ENCODE measurements at regions not wholly inside any gene's neighbourhood (a gene's known extent, or its start where the extent isn't known, plus 50 kb on each side); places are given as distances from the start of the nearest gene placed in this dataset.
"Not testable (repeated sequence)": the region's sequence is repeated elsewhere in the genome, so short reads cannot be mapped to it uniquely, and the experiment has no call there.

DNA sequence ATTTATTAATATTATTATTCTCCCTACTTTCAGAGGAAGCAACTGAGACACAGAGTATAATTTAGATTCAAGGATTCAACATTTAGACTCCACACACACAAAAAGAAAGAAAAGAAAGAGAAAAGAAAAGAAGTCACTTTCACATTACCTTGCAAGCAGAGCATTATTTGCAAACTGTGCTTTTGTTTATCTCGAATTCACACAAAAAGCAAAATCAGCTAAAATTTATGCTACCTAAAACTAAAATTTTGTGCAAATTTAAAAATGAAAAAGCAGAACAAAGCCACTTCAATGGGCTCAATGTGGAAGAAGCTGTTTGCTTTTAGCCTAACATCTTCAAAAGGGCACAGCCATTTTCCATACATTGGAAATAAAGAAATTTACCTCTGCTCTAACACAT lies 1282.7 kb upstream of the GYPC start:
- no peak for DNase-seq

DNA sequence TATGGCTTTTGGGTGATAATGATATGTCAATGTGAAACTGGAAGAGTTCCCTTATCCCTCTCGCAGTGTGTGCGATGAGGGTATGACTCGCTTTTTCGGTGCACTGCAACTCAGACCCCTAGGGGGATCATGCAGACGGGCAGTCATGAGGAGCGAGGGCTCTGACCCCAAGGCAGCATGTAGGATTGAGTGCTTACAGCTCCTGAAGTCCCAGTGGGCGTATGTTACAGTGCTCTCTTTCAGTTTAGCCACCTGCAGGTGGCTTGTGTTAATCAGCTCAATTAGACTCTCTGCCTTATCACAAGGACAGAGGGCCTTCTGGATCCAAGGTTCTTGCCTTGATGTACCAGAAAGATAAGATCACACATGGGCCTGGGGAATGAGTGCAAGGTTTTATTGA lies 1269.9 kb upstream of the GYPC start:
- no peak for DNase-seq

DNA sequence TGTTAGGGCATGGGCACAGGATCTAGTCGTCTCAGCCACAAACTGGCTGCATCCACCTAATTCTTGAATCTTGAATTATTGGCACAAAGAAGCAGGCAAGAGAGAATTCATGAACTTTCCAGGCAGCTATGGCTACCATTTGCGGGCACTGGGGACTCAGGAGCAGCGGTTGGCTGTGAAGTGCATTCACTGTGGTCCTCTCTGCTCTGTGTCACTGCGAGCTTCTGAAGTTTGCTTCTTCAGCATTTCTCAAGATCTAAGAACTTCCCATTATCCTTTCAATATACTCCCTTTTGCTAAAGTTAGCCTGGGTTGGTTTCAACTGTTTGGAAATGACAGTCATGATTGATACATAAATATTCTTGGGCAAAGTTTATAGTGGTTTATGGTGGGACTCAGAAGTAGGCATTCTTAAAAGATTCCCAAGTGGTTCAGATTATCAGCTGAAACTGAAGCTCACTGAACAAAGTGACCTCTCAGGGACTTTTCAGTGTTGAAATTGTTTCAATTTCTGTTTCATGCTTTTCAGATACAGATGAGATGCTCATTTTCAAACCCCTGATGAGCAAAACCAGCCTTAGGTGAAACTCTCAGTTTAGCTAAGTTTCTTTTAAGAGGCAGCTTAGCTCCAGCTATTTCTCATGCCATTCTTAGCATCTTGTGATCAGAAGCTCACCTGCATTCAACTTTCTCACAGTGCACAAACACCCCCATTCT lies 1258.3 kb upstream of the GYPC start:
- no peak for DNase-seq

DNA sequence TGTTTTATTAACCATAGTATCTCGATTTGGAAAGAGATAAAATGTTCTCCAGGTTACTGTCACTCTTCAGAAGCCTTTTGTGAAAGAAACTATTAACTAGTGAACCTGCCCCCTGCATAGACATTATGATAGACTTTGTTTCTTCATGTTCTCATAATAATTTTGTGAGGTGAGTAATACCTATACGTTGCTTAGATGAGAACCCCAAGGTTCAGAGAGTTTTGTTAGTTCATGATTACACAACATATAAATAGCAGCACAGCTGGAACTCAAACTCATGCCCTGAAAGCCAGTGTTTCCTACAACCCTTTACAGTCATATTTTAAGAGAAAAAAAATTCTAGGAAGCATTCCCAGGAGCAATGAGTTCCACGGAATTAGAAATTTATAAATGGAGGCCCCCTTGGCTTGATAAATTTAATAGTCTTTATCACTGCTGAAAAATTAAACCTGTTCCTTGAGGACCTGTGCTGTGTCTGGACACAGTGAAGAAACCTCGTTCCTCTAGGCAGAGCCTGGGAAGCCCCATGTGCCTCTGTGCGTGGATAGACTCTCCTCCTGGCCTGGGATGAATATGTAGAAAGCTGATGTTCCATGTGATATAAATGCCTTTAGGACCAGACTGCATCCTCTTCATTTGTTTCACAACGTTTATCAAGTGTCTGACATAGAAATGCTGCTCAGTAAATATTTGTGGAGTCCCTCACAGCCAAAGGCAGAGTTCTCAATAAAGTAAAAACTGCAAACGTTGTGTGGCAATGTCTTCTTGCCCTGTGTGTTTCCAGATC lies 1257.0 kb upstream of the GYPC start:
- no peak for DNase-seq

DNA sequence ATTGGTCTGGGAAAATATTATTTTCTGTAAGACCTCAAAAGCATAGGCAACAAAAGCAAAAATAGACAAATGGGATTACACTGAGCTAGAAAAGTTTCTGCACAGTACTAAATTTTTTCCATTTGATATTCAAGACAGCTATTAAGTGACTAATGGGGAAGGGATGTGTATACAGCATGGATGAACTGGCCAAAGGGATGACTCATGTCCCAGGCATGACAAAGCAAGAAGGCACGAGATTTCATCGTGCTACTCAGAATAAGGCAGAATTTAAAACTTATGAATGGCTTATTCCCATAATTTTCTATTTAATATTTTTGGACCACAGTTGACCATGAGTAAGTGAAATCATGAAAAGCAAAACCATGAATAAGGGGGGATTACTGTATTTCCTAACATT lies 1250.1 kb upstream of the GYPC start:
- no peak for DNase-seq

DNA sequence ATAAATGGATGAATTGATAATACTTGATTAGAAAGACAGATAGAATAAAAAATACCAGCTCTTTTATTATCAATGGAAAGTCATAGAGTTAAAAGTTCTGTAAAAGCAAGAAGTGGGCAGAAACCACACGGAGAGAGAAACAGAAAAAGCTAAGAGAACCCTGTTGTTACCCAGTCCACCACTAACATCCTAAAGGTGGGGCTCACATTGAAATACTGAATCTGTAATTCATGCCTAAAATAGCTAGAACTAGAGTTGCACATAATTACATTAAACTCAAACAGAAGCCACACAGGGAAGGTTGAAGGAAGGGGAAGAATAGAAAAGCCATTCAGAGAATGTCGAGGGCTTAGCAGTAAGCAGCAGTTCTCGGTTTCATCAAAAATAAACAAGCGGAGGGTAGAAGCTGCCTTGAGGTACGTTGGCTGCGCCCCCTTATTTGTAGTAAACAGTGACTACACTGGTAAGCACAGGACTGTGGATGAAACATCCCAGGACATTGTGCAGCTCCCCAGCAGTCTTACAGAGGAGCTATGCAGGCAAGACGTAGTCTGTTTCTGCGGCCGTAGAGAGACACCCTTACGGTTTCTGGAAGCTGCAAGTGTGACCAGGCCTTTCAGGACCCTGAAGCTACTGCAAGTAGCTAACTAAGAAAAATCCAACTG lies 1247.0 kb upstream of the GYPC start:
- DNase-seq, result no peak

DNA sequence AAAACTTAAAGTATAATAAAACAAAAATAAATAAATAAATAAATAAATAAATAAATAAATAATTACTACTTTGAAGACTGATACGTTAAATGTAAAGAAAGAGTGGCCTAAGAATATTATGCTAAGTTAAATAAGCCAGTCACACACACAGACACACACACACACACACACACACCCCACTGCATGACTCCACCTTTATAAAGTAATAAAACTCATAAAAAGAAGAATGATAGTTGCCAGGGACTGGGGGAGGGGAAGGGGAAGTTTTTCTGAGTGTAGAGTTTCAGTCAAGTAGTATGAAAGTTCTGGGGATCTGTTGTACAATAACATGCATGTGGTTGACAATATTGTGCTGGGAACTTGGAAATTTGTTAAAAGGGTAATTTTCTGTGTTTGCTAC lies 1237.5 kb upstream of the GYPC start:
- DNase-seq, result no peak

DNA sequence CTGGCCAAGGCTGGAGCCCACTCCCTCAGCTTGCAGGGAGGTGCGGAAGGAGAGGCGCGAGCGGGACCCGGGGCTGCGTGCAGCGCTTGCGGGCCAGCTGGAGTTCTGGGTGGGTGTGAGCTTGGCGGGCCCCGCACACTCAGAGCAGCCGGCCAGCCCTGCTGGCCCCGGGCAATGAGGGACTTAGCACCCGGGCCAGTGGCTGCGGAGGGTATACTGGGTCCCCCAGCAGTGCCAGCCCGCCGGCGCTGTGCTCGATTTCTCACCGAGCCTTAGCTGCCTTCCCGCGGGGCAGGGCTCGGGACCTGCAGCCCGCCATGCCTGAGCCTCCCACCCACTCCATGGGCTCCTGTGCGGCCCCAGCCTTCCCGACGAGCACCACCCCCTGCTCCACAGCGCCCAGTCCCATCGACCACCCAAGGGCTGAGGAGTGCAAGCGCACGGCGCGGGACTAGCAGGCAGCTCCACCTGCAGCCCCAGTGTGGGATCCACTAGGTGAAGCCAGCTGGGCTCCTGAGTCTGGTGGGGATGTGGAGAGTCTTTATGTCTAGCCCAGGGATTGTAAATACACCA lies 1233.7 kb upstream of the GYPC start:
- DNase-seq, result not testable (repeated sequence)

DNA sequence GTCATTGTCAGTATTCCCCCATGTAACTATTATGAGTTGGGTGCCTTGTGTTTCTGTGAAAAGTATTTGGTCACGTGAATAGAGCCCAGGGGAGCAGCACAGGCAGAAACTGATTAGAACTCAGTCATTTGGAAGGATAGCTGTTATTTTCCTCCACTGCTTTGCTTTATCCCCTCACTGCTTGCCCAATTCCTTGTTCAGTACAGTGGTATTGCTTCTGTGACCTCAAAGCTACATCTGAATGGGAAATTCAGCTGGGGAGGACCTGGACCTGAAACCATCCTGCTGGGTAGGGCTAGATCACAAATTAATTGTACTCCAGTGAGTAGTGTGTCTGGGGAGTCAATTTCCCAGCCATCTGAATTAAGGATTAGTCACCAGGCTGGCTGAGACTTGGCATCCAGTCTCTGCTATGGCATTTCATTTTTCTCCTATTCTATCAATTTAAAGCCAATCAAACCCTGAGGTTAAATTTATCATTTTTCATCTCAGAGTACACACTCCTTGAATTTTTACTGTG lies 1231.6 kb upstream of the GYPC start:
- DNase-seq, result no peak

DNA sequence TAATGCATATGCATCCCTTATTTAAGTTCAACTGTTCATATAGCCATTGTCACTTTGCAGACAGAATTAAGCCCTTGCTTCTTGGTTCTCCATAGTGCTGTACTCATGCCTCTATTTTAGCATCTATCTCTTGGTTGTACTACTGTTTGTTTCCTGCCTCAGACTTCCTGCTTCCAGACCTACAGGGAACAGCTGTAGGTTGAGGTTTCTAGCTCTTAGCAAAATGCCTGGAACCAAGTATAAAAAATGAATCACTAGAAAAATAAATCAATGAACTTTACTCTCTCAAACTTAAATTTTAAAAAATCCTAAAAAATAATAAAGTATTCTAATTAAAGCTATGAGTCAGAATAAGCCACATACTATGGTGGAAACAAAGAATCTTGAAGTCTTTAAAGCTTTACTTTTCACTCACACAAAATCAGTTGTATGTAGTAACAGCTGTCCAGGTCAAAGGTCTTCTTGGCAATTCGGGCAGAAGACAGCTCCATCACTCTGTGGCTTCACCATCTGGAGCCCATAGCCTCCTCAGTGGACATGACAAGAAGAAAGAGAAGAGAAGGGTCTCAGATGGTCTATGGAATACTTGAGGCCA lies 1228.1 kb upstream of the GYPC start:
- no peak for DNase-seq

DNA sequence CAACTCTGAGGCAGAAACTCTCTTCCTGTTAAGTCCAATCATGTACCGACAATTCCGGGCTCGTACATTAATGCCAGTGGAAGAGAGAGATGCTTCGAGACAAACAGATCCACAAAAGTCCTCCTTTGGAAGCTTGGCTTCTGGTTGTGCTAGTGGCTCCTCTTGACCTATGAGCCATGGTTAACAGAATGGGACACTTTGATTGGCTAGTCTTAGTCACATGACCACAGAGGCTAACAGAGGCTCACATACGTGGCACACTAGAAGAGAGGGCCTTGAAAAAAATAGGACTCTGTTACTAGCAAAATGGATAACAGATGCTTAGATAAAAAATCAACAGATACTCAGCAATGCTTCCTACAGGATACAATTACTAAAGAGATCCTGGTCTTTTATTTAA lies 1211.9 kb upstream of the GYPC start:
- no peak for DNase-seq

DNA sequence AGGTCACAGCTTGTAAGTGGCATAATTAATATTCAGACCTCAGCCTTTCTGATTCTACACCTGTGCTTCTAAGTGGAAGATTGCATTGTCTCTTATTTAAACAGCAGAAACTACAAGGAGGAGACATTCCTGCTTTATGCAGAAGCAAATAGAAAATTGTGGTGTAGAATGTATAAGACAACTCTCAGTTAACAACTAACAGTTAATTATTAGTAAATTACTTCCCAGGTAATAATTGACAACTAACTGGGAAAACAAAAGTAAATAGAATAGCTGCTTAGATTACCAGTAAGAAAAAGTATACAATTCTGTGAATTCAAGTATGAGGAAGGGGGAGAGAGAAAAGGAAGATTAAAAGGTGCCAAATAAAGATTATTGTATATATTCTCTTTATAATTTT lies 1210.5 kb upstream of the GYPC start:
- DNase-seq, result no peak

DNA sequence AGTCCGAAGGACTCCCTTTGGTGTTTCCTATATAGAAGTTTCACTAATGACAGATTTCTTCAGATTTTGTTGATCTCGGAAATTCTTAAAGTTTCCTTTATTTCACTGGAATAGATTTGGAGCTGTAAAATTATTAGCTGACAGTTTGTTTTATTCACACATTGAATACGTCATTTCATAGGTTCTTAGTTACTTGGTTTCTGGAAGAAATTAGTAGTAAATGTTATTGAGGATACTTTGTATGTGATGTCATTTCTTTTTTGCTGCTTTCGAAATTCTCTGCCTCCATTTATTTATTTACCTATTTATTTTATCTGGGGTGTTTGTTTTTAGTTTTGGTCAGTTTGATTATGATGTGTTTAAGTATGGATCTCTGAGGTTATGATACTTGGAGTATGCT lies 1205.9 kb upstream of the GYPC start:
- no peak for DNase-seq

DNA sequence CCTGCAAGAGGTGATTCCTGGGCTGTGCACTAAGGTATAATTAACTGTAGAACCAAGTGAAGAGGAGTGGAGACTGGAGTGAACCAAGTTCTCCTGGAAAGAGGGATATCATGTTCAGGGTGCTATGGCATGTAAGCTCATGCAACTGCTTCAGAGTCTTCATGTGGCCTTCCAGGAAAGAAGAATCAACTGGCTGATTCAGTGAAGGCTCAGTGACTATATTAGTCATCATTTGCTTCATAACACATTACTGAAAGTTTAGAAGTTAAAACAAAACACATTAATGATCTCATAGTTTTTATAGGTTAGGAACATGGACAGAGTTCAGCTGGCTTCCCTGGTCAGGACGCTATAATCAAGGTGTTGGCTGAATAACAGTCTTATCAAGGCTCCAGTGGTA lies 1200.8 kb upstream of the GYPC start:
- DNase-seq, result no peak

DNA sequence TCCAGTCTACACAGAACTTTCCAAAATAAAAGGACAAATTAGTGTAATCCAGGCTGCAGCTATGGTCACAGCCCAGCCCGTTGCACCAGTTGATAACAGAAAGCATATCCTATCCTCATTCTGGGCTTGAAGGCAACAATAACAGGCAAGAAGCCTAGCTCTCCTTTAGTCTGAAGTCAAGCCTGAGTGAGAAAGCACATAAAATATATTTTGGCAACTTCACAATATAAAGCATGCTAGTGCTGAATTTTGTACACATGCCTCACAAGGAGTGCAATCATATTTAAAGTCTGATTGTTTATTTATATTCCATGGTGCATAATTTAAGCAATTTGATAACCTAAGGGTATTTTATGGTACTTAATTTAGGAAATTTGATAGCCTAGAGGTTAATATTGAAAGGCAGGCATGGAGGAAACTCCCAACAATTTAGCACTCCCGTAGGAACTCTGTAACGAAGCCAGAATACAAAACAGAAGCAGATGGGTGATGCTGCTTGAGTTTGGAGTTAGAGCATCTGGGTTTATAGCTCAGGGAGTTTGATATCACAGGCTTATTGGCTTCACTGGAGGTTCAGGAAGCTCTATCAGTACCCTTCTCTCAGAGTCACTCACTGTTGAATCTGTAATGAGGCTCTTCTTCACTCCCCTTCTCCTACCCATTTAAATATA lies 1199.1 kb upstream of the GYPC start:
- no peak for DNase-seq

DNA sequence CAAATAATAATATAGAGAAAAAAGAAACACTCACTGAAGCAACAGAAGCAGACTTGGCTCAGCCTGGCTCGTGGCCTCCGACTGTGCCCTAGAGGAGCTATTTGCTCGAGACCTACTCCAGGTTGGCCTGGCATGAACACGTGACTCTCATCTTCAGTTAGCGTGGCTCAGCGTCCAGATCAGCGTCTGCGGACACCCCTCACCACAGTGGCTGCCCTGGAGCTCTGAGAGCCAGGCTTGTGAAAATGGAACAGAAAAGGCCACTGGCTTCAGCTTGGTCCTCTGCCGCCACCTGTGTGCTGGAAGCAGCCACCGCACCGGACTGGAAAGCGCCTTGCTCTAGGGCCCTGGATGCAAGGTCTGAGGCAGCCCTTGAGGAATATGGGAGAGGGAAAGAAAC lies 1184.0 kb upstream of the GYPC start:
- no peak for DNase-seq

DNA sequence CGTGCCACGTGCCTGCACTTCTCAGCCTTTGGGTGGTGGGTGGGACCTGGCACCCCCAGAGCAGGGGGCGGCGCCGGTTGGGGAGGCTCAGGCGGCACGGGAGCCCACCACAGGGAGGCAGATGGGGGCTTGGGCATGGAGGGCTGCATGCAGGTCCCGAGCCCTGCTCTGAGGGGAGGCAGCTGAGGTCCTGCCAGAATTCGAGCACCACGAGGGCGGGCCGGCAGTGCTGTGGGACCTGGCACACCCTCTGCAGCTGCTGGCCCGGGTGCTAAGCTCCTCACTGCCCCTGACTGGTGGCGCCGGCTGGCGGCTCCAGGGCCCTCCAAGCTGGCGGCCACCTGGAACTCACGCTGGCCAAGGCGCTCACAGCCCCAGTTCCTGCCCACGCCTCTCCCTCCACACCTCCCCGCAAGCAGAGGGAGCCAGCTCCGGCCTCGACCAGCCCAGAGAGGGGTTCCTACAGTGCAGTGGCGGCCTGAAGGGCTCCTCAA lies 1176.8 kb upstream of the GYPC start:
- no peak for DNase-seq

DNA sequence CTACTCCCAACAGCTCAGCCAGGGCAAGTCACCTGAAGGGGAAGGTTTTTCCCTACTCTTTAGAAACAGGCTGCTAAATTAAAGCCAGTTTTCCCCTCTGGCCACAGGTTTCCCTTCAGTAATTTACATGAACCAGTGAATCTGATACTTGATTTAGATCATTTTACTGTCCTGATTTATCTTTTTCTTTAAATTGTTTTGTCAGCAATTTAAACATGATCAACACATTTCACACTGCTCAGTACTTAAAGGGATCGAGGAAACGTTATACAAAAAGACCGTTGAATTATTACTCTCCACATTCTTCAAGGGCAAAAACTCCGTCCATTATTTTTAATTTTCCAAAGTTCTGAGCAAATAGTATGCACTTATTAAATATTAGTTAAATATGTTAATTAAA lies 1165.7 kb upstream of the GYPC start:
- DNase-seq, result no peak

DNA sequence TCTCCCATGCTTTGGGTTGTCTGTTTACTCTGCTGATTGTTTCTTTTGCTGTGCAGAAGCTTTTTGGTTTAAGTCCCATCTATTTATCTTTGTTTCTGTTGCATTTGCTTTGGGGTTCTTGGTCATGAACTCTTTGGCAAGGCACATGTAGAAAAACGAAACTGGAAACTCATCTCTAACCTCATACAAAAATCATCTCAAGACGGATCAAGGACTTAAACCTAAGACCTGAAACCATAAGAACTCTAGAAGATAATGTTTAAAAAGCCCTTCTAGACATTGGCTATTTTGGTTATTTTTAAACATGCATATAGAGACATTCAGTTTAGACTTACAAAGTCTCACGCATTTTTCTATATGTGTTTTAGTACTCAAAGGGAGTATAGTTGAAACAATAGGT lies 1164.3 kb upstream of the GYPC start:
- no peak for DNase-seq

DNA sequence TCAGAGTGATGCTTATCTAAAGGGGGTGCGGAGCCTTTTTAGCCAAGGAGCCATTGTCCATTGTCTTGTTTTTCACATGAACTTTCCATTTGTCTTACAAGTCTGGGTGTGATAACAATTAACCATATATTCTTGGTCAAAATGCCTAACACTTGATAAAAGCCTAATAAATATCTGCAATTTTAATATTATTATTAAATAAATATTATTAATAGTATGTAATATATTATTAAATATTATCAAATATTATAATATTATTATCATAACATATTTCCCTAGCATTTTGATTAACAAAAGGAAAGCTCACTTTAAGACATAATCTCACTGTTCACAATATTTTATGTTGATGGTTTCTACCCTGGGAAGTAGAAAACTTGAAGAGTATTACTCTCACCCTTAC lies 1143.6 kb upstream of the GYPC start:
- no peak for DNase-seq

DNA sequence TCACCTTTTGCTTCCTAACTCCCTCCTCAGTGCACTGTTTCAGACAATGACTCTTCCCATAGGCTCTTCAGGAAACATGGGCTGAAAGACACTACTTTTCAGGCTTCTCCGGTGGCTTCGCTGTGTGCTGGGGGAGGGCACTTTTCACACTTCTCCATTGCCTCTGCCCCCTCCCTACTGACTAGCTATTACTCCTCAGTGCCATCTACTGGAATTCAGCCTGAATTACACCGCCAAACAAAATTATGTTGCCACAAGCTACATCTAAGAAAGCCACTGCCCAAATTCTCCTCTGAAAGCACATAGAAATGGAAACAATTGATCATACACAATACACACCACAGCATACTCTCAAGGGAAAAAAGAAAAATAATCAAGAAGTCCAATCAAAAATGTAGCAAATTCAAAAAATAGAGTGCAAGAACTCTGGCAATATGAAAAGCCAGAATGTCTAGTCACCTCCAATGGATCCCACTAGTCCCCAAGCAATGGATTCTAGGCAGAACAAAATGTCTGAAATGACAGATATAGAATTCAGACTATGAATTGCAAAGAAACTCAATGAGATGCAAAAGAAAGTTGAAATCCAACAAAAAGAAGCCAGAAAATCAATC lies 1139.4 kb upstream of the GYPC start:
- no peak for DNase-seq

DNA sequence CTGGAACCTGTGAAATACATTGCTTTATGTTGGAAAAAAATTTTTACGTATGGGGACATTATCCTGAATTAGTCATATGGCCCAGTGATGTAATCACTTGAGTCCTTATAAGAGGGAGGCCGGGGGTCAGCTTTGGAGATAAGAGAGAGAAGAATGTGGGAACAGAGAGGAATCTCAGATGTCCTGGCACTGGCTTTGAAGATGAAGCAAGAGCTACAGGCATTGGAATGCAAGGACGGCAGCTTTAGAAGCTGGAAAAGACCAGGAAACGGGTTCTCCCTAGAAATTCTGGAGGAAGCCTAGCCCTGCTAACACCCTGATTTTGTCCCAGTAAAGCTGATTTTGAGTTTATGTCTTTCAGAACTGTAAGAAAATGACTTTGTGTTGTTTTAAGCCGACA lies 1129.9 kb upstream of the GYPC start:
- DNase-seq, result no peak

Data from activated CD4-positive, alpha-beta T cell treated with anti-CD3 and anti-CD28 coated beads, Interleukin-2, amount 50 U/mL, for 1 hour (primary cell).